IPS DF 4.7 (cell line): ENCODE measurements at regions not wholly inside any gene's neighbourhood (a gene's known extent, or its start where the extent isn't known, plus 50 kb on each side); places are given as distances from the start of the nearest gene placed in this dataset.
"Not testable (repeated sequence)": the region's sequence is repeated elsewhere in the genome, so short reads cannot be mapped to it uniquely, and the experiment has no call there.

Source experiments
- DNase-seq: peaks from one replicate; pipeline ENCODE4 v3.0.0-alpha.2; 2013; ENCODE audit warnings: low spot score; ENCODE audit errors: extremely low read depth

DNA sequence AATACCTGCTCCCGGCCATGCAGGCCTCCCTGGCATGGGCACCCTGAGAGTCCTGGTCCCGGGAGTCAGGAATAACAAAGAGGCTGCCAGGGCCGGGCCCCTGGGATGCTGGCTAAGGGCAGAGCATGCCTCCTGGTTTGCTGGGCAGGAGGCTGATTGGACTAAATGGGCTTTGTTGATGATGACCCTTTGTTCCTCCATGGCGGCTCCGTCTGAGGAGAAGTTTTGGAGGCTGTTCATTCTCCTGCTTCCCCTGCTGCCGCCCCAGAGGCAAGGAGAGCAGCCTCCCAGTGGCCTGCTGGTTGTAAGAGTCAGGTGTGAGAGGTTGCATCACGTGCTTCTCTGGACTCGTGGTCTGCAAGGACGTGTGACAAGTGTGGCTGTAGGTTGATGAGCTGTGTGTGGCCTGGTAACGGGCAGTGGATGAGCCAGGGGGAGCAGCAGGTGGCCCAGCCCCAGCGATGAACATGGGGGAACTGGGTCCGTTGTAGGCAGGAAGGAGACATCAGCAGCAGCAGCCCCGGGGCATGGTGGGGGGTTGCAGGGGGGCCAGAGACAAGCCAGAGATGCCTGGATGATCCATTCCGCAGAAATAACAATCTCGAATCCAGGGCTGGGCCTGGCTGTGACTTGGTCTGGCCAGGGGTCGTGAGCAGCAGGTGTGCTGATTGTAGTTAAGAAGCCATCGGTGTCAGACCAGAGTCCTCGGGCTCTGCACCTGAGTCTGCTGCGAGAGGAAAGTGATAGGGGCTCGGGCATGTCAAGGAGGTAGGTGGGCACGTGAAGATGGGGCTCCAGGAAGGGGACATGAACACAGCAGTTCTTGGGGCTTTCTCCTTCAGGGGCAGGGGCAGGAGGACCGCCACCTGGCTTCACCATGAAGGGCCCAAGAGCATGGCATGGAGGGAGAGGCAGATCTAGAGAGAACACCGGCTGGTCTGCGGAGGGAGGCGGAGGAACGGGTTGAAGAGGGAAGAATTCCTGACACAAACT lies 101.4 kb downstream of the TNFRSF13B start:
- DNase-seq = no peak

DNA sequence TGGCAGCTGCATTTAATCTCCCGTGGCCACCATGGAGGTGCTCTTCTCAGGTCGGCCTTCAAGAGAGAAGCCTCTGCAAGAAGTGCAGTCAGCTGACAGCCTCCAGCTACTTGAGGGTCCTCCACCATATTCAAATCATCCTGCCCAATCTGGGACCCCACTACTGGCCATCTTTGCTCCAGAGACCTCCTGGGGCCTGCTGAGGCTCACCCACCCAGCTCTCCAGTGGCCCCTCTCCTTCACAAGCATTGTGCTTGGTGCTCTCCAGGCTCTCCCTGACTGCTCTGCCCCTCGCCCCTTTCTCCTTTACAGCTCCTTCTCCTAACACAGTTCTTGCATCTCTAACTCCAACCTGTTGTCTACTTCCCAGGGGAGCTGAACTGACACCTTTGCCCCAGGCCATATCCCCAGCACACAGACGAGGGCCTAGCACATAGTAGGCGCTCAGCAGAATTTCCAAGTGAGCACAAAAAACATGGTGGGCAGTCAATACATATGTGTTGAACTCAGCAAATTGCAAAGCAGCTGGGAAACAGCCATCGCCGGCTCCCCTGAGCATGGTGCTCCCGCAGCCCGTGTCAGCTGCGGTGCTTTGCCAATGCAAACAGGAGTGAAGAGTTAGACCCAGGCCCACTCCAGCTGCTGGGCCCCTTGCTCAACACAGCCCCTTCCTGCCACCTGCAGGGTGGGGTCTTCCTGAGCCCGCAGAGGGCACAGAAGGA lies 102.2 kb downstream of the TNFRSF13B start:
- DNase-seq = not testable (repeated sequence)

DNA sequence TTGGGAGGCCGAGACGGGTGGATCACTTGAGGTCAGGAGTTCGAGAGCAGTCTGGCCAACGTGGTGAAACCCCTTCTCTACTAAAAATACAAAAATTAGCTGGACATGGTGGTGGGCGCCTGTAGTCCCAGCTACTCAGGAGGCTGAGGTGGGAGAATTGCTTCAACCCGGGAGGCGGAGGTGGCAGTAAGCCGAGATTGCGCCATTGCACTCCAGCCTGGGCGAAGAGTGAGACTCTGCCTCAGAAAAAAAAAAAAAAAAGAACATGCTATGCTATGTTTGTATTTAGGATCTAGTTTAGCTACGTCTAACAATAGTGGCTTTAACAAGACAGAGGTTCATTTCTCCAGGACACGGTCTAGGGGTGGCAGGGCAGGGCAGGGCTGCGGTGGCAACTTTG lies 103.3 kb downstream of the TNFRSF13B start:
- not testable (repeated sequence) for DNase-seq

DNA sequence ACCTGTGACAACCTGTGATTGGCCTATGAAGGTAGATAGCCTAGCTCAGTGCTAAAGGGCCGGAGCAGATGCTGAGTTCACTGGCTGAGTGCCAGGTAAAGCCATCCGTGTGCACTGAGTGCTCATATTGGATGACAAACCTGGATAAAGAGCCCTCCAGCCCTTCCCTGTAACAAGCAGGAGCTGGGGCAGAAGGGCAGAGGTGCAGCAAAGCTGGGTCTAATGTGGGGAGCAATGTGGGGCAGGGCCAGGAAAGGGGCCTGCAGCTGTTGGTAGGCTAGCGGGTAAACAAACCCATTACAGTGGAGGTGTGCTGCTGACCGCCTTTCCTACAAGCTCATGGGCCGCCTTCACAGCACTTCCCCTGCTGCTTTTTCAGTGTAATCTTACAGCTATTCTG lies 104.4 kb downstream of the TNFRSF13B start:
- not testable (repeated sequence) for DNase-seq

DNA sequence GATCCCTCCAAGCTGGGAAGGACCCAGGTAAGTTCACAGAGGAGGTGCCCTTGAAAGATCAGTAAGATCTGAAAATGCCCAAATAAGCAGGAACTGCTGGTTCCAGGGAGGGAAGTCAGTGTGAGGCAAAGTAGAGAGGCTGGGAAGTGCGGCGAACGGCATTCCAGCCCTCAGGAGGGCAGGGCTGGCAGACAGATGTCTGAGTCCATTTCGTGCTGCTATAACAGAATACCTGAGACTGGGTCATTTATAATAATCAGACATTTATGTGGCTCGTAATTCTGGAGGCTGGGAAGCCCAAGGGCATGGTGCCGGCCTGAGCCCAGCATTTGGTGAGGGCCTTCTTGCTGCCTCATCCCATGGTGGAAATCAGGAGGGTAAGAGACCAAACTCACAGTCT lies 105.1 kb downstream of the TNFRSF13B start:
- not testable (repeated sequence) for DNase-seq

DNA sequence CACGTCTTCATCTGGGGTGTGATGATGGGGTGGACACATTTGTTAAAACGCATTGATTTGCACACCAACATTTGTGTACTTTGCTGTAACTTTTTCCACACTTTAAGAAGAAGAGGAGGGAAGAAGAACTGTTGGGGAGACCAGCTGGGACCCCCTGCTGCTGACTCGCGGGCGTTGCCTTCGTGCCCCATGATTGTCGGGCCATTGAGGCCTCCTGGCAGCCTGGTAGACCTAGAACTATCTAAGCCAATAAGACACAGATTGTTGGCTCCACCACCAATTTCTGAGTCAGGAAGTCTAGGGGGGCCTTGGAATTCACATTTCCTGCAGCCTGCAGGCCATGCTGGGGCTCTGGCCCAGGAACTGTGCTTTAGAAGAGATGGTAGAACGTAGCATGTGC lies 105.5 kb downstream of the TNFRSF13B start:
- no peak for DNase-seq

DNA sequence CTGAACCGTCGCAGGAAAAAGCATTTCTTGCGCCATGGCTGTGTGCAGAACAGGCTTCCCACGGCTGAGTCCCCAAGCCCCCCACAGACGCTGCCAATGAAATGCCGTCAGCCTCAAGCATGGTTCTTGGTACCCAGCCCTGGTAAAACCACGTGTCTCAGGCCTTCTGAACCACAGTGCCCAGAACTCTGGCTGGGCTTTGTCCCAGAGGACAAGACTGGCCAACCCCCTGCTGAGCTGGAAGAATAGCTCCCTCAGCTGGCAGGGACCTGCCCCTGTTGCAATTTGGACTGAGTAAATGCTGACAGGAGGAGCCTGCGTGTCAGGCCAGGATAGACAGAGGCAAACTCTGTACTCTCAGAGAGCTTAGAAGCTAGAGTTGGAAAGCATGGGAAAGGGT lies 106.2 kb downstream of the TNFRSF13B start:
- DNase-seq = not testable (repeated sequence)

DNA sequence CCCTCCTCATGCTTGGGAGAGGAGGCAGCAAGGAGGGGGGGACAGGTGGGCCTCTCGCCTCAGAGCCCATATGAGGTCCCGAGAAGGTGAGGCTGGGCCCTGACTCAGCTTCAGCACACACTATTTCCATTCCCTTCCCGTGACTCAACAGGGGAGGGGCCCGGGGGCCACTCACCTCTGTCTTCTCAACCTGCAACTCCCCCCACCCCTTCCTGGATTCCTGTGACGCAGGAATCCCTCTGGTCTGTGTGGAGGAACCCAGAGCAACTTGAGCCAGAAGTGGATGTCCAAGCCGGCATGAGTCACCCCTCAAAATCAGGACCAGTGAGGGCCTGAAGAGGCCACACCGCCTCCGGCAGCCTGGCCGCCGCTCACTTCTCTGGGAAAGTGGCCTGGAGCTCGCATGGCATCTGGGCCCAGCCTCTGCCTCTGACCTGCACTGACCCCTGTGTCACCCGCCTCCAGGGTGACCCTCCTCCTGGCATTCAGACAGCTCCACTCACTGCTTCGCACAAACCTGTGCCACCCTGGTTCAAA lies 106.8 kb downstream of the TNFRSF13B start:
- not testable (repeated sequence) for DNase-seq

DNA sequence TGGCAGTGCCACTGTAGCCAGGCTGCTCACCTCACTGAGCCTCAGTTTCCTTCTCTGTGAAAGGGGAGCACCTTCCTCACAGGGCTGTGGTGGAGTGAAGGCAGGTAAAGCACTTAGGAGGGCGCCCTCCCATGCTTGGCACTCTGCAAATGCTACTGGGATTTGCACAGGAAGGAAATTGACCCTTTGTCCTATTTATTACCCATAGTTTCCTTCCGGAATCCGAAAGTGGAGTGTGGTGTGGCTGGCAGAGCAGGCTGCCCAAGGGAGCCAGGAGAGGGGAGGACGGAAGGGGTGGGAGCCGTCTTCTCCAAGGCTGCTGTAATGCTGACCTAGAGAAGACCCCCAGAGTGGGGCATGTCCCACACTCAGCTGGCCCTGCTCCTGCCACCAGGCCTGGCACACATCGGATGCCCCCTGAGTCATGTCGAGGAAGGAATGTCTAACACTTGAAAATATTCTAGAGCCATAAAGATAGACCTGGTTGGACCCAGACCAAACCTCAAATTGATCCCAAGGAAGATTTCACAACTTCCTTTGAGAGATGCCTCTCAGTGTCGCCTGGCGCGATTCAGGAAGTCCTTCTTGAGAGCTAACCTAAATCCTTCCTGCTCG lies 107.3 kb downstream of the TNFRSF13B start:
- not testable (repeated sequence) for DNase-seq

DNA sequence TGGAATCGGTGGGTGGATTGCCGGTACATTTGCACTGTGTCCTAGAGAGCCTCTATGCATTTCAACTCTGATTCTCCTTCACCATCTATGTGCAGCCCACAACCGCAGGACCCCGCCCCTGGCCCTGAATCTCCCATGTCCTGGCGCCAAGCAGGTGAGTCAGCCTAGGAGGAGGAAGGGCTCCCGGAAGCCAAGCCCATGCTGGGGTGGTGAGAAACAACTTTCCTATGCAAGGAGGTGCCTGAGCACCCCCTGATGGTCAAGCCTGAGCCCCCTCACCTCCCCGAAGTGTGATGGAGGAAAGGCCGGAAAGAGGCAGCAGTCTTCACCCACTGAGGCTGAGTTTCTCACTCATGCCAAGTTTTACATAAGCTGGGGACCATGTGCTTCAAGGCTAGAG lies 110.8 kb downstream of the TNFRSF13B start:
- not testable (repeated sequence) for DNase-seq

DNA sequence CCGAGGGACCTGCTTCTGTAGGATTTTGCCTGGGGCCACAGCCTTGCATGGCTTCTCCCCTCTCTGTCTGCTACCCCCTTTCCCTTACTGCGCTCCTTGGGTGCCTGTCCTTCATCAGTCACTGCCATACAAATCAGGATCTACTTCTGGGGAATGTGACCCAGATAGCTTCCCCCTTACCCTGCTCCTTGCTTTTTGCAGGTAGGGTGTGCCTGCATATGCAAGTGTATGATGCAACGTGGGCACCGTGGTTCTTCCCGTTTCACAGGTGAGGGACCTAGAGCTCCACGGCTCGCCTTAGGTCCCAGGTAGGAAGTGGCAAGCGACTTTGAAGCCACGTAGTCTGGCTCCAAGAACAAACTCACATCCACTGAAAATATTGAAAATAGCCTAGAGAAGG lies 111.5 kb downstream of the TNFRSF13B start:
- not testable (repeated sequence) for DNase-seq

DNA sequence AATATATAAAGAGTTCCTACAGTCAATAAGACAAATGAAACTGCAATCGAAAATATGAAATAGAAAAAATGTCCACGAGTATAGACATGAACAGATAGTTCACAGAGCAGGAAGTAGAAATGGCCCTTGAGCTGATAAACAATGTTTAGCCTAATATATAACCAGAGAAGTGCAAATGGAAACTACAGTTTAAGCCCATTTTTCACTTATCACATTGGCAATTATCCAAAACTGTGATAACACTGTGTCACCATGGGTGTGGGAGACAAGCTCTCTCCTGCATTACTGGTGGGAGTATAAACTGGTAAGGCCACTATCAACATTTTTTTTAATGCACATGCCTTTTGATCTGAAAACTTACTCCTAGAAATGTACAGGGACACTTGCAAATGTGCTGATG lies 112.4 kb downstream of the TNFRSF13B start:
- DNase-seq = not testable (repeated sequence)

DNA sequence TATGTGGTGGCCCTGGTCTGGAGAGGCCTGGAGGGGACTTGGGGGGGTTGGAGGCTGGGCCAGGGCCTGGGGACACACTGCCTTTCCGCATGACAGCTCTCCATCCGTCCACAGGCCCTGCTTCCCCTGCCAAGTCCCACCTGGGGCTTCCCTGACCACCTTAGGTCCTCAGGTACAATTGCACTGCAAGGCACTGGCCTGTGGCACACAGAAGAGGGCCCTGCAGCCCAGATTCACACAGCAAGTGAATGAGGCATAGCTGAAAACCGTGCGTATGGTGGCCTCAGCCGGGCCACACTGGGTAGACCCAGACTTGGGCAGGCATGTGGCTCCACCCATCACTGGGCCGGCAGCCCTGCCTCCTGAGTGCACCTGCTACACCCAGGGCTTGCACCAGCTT lies 114.2 kb downstream of the TNFRSF13B start:
- not testable (repeated sequence) for DNase-seq

DNA sequence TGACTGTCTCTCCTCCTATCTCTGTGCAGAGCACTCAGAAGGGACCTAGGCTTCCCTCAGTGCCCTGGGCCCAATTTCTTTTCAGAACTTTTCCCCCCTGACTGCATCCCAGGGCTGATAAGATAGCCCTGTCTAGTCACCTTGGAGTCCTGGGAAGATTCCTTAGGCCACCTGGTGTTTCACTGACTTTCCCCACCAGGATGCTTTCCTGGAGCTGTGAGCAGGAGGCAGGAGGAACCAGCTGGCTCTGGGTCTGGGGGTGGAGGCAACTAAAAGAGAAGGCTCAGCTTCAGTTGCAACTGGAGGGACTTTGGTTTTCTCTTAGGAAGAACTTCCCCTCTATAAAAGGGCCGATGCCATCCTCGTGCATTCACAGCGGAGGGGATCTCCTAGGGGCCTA lies 115.1 kb downstream of the TNFRSF13B start:
- DNase-seq = not testable (repeated sequence)

DNA sequence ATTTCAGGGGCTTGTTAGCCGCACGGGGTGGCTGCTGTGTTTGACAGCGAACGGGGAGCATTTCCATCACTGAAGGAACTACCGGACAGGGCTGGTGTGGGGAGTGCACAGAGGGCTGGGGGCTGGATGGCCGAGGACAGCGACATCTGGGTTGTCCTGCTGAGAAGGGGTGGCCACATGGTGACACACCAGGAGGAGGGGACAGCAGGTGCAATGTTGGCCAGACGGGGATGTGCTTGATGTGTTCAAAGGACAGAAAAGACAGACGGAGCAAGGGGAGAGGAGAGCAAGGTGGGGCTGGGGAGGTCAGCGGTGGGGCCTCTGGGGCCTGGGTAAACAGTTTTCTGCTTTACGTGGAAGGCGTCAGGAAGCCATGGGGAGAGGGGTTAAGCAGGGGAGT lies 115.7 kb downstream of the TNFRSF13B start:
- not testable (repeated sequence) for DNase-seq

DNA sequence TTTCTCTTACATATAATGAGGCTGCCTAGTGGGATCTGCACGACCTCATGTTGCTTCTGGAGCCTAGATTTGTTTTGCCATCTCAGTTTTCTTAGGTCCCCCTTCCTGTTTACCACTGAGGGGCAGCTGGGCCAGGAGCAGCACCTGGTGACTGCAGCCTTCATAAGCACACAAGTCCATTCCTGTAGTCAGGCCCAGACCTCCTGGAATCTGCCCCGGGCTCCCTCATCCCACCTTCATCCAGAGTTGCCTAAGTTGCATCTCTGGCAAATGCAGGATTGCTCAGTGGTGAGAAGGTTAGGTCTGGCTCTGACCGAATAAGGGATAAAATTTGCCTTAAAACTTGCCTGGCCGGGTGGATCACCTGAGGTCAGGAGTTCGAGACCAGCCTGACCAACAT lies 117.3 kb downstream of the TNFRSF13B start:
- DNase-seq = not testable (repeated sequence)

DNA sequence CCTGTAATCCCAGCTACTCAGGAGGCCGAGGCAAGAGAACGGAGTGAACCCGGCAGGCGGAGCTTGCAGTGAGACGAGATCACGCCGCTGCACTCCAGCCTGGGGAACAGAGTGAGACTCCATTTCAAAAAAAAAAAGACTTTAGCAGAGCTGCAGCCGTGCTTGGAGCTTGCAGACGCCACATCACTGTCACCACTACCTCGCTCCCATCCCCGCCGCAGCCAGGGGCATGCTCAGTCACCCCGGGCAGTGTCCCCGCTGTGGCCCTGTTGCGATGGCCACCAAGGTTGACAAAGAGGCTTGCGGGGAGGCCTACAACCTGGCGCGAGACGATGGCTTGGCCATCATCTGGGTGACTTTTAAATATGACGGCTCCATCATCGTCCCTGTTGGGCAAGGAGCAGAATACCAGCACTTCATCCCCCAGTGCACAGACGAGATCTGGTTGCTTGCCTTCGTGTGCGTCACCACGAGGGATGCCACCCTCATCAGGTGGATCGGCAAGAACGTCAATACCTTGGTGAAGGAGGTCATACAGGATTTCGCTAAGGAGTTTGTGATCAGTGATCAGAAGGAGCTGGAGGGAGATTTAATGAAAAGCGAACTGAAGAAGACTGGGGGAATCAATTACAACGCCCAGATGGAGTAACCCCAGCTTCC lies 118.1 kb downstream of the TNFRSF13B start:
- no peak for DNase-seq

DNA sequence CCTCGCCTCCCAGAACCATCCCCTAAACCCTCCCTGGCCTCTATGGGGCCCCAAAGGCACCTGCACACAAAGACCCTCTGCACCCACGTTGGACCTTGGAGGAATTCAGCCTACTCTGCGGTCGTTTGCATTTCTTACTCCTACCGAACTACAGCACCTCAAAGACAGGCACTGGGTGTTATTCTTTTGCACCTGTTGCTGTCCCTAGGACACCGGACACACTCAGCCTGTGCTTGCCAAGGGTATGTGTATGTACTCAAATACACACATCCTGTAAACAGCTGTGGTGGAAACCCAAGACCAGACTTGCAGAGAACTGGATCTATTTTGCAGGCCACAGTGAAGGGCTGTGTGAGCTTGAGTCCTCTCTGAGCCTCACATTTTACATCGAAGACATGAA lies 122.1 kb downstream of the TNFRSF13B start:
- DNase-seq = not testable (repeated sequence)

DNA sequence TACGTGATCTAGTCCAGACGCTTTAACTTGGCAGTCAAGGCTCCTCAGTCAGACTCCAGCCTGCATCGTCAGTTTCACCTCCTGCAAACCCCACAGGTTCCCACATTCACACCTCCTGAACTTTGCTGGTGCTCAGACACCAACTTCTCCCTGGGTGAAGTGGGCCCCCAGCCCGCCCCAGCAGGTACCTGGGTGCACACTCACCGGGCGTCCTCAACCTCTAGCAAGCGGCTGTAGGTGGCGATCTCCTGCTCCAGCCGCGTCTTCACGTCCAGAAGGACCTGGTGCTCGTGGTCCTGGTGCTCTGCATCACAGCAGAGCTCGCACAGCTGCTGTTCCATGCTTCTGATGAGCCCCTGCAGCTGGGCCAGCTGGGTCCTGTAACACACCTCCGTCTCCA lies 122.9 kb downstream of the TNFRSF13B start:
- not testable (repeated sequence) for DNase-seq

DNA sequence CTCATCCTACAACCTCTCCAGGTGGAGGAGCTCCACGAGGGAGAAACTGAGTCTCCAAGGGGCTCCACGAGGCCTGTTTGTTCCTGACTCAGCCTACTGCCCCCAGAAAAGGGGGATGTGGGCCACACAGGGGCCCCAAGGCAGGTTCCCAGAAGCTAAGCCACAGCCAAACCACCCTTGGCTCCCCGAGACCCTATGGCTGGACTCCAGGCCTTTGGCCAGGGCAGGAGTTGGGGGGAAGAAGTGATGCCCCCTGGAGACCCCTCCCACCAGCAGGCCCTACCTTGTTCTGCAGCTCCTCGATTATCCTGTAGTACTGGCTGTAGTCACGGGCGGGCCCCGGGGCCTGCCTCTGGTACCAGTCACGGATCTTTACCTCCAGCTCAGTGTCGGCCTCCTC lies 126.8 kb downstream of the TNFRSF13B start:
- not testable (repeated sequence) for DNase-seq

DNA sequence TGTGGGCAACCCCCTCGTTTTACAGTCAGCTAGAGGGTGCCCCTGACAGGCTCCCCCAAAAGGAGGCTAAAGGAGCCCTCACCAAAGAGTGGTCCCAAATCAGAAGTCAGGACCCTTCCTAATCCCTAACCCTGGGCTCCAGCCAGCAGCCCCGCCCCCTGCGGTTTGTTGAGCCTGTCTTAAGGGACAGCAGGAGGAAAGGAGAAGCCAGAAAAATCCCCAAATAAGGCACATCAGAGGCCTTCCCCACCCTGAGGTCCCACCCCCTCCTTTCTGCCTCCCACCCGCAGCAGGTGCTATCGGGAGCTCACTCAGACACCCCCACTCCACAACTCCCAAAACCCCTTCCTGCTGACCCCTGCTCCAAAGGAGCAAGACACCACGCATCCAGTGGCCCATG lies 127.2 kb downstream of the TNFRSF13B start:
- not testable (repeated sequence) for DNase-seq
